Medulla oblongata (tissue), 1 donor: ENCODE measurements at regions not wholly inside any gene's neighbourhood (a gene's known extent, or its start where the extent isn't known, plus 50 kb on each side); places are given as distances from the start of the nearest gene placed in this dataset.

Source experiments
- DNase-seq: peaks from one replicate; pipeline ENCODE4 v3.0.0-alpha.2; 2015; ENCODE audit errors: extremely low spot score

DNA sequence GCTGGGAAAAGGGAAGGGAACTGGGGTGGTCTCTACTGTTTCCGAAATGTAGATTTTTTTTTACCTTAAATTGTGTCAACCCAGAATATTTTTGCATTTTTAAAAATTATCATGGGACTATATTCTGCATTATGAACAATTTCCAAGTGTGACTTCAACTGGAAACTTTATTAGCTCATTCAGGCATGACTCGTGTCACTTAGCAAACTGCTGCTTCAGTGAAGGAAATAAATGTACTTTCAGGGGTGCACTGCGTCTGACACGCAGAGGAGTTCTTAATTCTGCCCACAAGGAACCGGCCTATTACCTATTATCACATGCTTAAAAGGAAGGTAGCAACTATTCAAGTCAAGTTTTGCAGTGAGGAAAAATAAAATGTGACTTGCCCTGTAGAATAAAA, 291.3 kb upstream of the PRDM1 start:
- DNase-seq = no peak

DNA sequence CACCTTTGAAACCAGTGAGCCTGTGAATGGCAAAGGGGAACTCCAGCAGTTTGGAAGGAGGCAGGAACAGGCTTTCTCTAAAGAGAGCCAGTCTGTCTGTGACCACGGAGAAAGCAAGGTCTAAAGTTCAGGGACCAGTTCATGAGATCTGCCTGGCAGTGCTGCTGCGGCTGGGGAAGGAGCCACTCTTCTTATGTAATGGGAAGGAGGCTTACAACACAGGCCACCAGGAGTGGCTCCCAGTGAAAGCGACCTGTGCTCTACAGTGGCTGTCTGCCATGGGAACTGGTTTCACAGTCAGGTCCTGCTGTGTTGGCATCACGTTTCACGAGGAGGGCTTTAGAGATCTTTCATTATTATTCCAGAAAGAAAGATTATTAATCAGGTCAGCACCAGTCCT, 291.9 kb upstream of the PRDM1 start:
- DNase-seq = peak; percentile 57

DNA sequence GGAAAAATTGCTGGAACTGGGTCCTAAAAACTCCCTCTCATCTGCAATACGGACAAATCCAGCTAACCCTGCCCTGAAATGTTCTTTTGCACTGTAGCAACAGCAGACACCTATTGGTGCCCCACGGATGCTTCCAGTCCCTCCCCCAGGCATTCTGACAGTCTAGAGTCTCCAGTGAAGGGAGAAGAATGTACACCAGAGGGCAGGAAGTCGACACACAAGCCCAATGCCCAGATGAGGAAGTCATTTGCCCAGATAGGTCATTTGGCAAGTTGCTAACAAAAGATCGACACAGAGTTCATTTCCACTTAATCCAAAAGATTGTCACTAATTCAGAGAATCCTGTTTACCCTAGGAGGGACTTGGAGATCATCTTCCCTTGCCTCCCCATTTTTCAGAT, 293.0 kb upstream of the PRDM1 start:
- DNase-seq = peak; percentile 70

DNA sequence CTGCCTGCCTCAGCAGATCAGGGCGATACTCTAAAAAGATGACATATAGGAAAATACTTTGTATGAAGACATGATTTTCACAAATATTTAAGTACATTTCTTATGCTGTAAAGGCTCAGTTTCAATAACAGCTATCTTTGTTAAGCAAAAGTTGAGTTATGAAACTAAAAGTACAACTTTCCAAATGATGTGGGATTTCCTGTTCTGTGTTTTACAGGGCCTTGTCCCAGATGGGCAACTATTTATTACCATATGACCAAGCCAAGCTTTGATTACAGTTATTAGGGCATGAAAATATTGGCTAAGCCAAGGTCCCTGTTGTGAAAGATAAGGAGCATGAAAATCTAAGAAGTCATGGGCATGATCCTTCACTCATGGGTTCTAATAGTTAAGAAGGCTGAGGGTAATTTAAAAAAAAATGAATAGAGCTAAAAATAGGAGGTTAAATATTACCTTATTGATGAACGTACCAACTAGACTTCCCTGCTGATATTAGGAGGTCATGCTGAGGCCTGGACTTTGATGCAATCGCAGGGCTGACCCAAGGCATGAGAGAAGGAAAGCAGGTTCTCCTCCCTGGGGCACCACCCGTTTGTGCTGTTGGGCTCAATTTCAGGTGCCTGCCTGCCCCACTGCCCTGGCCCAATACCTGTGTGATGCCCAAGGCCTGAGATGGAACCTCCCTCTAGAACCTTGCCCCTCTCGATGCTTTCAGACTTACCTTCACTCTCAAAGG, 294.4 kb upstream of the PRDM1 start:
- no peak for DNase-seq

DNA sequence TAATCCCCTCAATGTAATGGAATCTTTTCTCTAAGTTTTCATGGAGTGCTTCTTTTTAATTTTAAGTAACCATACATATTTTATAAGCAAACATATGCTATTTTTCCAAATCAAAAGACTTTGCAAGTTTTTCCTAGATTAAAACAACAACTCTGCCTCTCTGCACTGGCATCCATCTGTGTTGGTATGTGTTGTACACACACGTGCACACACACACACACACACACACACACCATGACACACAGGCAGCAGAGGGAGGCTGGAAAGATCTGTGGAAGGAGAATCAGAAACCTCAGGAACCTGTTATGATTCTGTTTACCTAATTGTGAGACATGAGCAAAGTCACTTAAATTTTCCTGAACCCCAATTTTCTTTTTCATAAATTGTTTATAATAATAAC, 295.0 kb upstream of the PRDM1 start:
- no peak for DNase-seq

DNA sequence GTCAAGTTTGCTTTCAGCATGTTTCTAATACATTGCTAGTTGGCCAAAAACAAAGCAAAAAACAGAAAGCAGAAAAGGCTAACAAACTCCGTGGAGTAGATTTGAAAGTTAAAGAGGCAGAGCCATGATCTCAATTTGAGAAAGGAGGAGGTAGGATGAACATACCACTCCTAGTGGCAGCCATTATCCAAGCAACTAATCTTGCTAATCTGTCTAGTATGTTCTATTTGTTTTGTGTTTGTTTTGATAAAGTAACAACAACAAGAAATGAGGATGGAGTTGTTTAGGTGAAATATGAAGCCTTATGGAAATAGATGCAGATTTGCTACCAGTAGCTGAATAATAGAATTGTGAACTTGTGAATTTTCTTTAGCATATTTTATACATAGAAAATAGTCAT, 295.5 kb upstream of the PRDM1 start:
- DNase-seq = no peak

DNA sequence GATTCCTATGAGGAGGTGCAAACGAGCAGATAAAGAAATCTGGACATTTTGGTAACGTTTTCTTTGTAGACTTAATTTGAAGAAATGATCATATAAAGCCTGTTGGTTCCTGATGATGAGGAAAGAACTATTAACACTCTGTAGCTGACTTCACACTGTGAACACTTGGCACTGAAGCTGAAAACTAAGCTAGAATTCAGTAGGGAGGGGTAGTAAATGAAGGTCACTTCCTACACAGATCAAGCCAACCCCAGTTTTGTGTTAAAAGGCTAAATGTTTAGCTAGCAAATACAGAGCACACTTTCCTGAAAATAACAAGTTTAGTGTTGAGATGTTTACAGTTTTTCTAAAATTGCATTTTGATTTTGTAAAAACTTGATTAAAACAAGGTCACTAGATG, 296.2 kb upstream of the PRDM1 start:
- DNase-seq = no peak

DNA sequence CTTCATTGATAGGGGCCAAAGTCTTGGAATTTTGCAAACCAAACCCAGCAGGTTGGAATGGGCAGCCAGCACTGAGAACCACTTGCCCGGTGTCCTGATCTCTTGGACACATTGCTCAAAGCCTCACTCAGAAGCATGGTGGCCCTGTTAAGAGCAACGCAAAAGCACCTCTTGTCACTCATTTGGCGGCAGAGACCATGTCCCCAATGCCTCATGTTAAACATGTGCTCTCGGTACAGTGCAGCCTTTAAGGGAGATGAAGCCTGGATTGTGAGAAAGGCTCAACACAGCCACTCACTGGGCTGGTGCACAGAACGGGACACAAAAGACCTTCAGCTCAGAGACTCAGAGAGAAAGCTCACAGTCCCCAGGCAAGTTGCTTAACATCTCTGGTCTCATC, 298.4 kb upstream of the PRDM1 start:
- no peak for DNase-seq

DNA sequence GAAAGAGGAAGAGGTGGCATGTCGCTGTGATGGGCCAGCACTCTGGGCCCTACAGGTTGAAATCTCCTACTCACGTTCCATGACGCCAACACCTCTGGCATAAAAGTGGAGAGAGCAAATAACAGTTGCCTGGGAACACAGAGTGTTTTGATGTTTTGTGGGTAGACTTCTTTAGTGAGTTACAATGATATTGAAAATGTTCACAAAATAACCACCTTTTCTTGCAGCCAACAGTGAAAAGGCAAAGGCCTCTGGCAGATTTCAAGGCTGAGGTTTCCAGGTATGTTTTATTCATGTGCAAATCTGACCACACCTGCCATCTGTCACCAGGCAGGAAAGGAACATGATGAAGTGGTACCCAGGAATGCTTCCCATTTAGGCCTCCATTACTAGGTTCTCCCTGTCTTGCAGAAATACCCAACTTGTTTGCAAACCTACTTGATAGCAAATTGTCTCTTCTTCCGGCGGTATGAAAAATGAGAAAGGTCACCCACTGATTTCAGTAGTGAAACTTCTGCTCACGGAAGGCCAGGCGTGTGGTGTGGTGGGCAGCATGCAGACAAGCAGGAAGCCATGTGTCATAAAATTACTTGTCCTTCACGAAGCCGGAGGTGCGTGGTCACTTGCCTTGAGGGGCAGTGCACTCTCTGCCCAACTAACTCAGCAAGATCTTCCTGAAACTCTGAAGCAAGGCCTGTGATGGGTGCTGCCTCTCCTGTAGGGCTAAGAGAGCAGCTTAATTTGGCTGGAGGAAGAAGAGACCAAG, 299.1 kb upstream of the PRDM1 start:
- DNase-seq = no peak

DNA sequence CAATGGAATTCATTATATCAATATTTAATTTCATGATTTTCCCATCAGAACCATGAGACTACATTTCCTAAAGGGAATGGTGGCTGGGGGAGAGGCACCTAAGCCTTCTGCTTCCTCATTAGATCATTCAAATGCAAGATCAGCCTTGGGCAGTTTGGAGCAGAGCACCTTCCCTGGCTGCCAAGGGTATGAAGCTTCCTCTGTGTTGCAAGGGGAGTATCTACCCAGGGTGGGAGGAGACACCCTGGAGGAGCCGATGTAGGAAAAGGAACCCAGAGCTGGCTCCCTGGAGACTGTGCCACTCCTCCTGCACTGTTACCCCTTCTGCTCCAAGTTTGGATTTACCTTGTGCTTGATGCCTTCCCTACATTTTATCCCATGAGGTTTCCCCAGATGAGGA, 299.7 kb upstream of the PRDM1 start:
- no peak for DNase-seq

DNA sequence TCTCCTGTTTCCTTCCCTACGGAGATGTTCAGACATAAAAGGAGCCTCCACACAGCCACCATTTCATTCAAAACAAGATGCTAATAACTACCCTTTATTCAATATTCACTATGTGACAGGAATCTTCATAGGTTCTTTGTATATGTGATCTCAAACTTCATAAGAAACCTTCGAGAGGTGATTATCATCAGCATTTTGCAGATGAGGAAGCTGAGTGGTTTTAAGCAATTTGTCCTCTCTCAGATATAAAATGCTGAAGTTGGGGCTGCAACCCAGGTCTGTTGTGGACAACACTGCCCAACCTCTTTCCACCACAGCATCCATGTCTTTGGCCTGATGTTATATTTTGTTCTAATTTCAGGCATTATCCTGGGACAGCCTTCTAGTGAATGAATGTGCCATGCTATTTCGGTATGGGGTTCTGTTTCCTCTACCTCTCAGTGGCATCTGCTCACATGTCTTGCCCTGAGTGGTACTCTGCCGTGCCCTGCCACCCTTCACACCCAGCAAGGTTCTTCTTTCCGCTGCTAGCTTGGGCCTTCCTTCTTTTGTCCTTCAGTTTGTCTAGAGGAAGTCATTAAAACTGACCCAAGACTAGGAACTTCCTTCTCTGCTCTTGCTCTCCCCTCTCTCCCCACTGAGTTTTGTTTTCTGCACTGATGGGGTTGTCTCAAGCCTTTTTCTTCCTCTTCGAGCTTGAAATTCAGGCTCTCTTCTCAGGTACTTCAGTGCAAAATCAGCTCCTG, 300.9 kb upstream of the PRDM1 start:
- DNase-seq = peak; percentile 74

DNA sequence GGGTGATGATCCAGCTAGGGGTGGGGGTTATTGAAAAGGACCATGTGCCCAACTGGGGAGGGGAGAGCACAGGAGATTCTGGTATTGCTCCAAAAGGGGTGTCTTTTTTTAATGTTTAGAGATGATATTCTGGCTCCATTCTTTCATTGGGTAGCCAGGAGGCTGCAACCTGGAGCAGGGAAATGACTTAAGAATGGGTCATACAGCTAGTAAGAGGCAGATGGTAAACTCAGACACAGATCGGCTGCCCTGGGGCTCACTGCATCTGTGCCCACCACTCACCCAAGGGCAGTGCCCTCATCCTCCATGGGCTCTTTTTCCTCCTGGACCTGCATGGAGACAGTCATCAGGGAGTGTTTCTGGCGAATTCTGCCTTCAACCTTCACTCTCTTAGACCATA, 302.0 kb upstream of the PRDM1 start:
- no peak for DNase-seq

DNA sequence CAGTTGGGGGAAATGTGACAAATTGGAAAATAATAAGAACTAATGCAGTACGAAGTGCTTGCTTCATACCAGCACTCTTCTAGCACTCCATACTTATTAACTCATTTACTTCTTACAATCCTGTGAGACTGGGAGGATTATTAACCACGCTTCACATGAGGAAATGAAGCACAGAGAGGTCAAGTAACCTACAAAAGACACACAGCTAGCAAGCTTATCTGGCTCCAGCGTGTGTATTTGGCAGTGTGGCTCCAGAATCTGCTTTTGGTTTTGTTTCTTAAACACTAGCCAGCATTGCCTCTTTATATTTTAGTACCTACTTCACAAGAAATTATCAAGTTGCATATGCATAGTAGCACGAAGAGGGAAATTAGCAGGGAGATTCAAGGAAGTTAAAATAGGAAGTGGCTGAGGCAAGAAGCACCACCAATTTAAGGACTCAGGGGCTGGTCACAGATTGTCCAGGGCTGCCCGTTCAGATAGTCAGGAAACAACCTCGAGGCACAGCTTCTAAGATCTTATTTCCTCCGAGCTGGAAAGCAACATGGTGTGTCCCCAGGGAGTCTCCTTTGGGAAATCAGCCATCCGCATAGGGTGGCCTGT, 302.7 kb upstream of the PRDM1 start:
- DNase-seq = peak; percentile 17

DNA sequence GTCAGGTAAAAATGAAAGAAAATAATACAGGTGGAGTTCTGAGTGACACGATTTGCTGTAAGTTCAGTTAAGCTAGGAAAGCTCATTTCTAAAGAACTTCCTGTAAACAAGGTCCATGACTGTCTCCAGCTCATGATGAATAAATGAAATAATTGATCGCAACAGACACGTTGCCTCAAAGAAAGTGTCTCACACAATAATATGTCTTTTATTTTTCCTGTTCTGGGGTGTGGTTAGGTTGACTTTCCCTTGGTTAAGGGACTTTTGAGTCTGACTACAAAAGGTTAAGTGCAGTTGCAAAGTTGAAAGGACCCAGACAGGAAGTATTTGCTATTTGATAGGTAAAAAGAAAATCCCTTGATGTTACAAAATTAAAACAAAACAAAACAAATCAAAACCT, 304.2 kb upstream of the PRDM1 start:
- DNase-seq = no peak

DNA sequence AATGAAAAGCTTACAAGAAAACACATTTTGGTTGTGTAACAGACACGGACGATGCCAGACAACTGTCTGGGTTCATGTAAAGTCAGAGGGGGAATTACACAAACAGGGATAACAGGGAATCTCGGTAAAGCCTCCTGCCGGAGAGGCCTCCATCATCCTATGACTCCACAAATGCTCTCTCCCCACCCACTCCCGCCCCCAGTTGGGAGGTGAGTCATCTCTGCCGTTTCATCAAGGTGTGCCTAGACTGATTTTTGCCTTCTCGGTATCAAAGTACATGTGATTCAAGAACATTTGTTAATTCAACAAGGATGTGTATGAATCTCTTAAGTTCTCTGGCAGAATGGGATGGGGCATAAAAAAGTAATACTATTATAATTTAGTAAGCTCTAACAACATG, 304.9 kb upstream of the PRDM1 start:
- no peak for DNase-seq

DNA sequence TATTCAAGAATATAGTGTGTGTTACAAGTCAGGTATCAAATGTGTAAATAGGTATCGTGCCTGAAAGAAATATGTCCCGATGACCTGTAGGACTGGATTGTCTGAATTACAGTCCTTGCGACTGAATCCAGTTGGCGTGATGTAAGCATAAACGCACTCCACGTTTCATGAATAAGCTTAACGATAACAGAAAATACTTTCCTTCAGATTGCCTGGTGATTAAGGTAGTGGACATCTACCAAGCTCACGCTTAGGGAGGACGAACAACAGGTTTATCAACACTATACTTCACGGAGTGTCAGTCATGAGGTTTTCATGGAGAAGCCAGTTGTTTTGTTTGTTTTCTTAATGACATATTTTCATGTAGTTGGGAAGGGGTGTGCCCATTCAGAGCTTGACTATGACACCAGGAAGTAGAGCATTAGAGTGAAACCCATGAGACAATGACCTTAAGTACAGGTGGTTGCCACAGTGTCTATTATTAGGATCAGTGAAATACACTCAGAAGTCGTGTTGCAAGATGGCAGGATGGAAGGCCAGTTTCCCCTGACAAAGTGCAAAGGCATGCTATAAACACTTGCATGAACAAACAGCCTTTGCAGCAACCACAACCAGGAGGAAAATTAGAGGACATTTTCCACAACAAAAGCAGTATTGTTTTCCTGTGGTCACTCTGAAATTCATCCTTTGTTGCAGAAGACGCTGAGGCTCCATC, 305.8 kb upstream of the PRDM1 start:
- DNase-seq = no peak

DNA sequence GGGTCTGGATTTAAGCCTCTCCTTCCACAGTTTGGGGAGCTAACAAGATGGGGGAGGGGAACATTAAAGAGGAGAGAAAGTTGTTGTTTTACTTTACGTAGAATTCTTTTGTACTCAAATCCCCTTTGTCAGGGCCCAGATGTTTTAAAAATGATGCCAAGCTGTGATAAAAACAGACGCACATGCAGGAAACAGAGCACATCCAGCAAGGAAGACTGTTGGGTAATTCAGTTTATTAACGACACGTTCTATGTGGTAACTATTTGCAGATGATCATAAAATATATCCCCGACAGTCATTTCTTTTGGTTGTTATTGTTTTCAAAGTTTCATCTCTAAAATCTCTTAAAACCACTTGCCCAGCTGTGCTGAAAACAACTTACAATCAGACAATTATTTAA, 307.0 kb upstream of the PRDM1 start:
- DNase-seq = no peak

DNA sequence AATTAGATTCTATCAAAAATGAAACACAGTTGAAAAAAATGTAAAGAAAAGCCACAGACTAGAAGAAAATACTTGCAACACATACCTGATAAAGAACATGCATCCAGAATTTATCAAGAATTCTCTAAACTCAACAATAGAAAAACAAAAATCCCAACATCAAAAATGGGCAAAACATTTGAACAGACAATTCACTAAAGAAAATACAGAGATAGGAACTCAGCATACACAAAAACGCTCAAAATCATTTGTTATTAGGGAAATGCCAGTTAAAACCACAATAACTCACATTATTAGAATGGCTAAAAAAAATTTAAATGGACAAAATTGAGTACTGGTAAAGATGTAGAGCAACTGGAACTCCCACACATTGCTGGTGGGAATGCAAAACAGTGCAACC, 311.0 kb upstream of the PRDM1 start:
- no peak for DNase-seq

DNA sequence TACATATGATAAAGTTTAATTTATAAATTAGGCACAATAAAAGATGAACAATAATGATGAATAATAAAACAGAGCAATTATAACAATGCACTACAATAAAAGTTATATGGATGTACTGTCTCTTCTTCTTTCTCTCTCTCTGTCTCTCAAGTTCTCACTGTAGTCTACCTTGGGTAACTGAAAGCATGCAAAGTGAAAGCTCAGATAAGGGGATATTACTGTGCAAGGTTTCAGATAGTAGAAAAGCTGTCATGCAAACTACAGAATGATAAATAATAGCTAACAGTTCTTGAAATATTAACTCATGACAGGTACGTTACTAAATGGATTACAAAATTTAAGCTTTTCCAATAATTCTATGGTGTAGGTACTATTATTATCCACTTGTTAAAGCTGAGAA, 311.9 kb upstream of the PRDM1 start:
- no peak for DNase-seq

DNA sequence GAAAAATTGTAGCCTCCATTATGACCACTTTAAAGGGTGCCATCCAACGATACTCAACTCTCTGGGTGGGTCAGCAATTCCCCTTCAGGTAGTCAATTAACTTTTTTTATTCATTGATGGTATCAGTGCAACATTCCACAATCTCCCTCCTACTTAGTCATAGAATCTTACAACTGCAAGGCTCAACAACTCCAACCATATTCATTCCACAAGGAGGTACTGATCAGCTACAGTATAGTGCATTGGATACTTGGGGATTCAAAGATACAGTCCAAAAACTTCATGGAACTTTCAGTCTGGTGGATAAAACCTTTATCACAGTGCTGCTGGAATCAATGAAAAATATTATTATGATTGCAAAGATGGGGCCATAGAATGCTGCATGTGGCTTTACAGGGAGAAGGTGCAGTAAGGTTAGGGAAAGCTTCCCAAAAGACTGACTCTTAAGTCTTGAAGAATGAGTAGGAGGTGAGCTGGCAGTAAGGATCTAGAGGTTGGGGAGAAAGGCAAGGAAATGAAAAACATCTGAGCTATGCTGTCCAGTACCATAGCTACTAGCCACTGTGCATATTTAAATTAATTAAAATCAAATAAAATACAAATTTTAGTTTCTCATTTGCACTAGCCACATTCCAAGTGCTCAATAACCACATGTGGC, 314.7 kb upstream of the PRDM1 start:
- no peak for DNase-seq

DNA sequence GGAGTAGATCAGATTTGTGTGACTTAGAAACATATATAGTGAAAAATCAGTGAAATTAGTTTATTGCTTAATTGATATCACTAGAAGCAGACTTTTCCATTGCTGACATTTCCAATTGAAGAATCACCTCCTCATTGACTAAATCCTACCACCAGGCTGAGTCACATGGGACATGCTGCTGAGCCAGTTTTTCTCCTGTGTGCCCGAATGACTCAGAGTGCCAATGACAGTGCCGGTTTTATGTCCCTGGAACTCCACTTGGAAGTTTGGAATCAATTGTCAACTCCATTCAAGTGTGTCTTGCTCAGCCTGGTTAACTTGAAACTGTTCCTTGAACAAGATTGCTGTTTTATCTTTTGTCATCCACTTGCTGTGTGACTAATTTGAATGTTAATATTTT, 316.1 kb upstream of the PRDM1 start:
- no peak for DNase-seq
